PC-9 (cell line): ENCODE measurements at regions not wholly inside any gene's neighbourhood (a gene's known extent, or its start where the extent isn't known, plus 50 kb on each side); places are given as distances from the start of the nearest gene placed in this dataset.

Source experiments
- BruUV-seq: library from RNA; stranded (reverse); fragments of 400-500 nt; replicated peaks from 2 replicates; lab custom pipeline; 2021; lab: Mats Ljungman, UMichigan
- CTCF ChIA-PET: fragments of 300-600 bp; sonication (Branson Sonifier 250); formaldehyde crosslinking; loops from one replicate; lab custom pipeline; 2022; ENCODE audit warnings: antibody characterized with exemption; lab: Charles Lee
- POLR2A ChIA-PET: fragments of 300-600 bp; sonication (Branson Sonifier 250); formaldehyde crosslinking; loops from one replicate; lab custom pipeline; 2022; ENCODE audit warnings: antibody characterized with exemption; ENCODE audit not compliant: unreplicated experiment; lab: Charles Lee
- DNase-seq, 2 experiments: peaks; one replicate each; pipeline versions ENCODE4 v3.0.0 to v3.0.0-alpha.2; 2015 to 2022; ENCODE audit warnings: mixed read lengths in 1 of 2
- H2AFZ ChIP-seq: fragments of 200-600 bp; sonication (generic); 2 replicates; pipeline ENCODE4 v1.8.1; 2017; ENCODE audit warnings: antibody characterized with exemption
- H3F3A ChIP-seq: fragments of 200-600 bp; sonication (generic); 2 replicates; pipeline ENCODE4 v1.8.1; 2017; ENCODE audit warnings: antibody characterized with exemption, mild to moderate bottlenecking, low read depth; ENCODE audit not compliant: insufficient read depth
- H3K27ac ChIP-seq: fragments of 200-600 bp; sonication (generic); 2 replicates; pipeline ENCODE4 v1.6.1; 2016; ENCODE audit warnings: mixed run types
- H3K27me3 ChIP-seq: fragments of 200-600 bp; sonication (generic); 2 replicates; pipeline ENCODE4 v1.6.1; 2016; ENCODE audit warnings: low read depth, mixed run types; ENCODE audit not compliant: insufficient read depth
- H3K36me3 ChIP-seq: fragments of 200-600 bp; sonication (generic); 2 replicates; pipeline ENCODE4 v1.6.1; 2016; ENCODE audit warnings: low read depth, mixed run types
- H3K4me1 ChIP-seq: fragments of 200-600 bp; sonication (generic); replicated peaks from 2 replicates; pipeline ENCODE4 v1.6.1; 2016; ENCODE audit warnings: mixed run types; ENCODE audit not compliant: insufficient read depth
- H3K4me2 ChIP-seq: fragments of 200-600 bp; sonication (generic); 2 replicates; pipeline ENCODE4 v1.6.1; 2017; ENCODE audit warnings: mixed run types
- H3K4me3 ChIP-seq: fragments of 200-600 bp; sonication (generic); 2 replicates; pipeline ENCODE4 v1.6.1; 2016; ENCODE audit warnings: mixed run types
- H3K79me2 ChIP-seq: fragments of 200-600 bp; sonication (generic); 2 replicates; pipeline ENCODE4 v1.6.1; 2017; ENCODE audit warnings: low read depth, mixed run types
- H3K9me2 ChIP-seq: fragments of 200-600 bp; sonication (generic); 2 replicates; pipeline ENCODE4 v1.8.1; 2017; ENCODE audit warnings: mild to moderate bottlenecking; ENCODE audit not compliant: insufficient read depth
- H3K9me3 ChIP-seq: fragments of 200-600 bp; sonication (generic); 2 replicates; pipeline ENCODE4 v1.8.1; 2016; ENCODE audit warnings: low read depth; ENCODE audit not compliant: insufficient read depth
- H4K20me1 ChIP-seq: fragments of 200-600 bp; sonication (generic); 2 replicates; pipeline ENCODE4 v1.8.1; 2017; ENCODE audit not compliant: insufficient read depth
- EZH2 ChIP-seq: fragments of 200-600 bp; sonication (generic); IDR thresholded peaks from 2 replicates; pipeline ENCODE4 v1.8.0; 2017; ENCODE audit warnings: antibody characterized with exemption, low read depth
- intact Hi-C: fragments of 100-400 bp; cut with micrococcal nuclease; formaldehyde crosslinking; loops from one replicate; pipeline ENCODE4 v1.10.0; 2022; ENCODE audit not compliant: unreplicated experiment
- TF ChIP-seq, protein P1 (sequence below): fragments of 200-600 bp; sonication (generic); conservative IDR thresholded peaks from 2 replicates; pipeline ENCODE4 v1.6.1; 2017; ENCODE audit warnings: mixed run types, antibody characterized with exemption, mild to moderate bottlenecking, moderate library complexity

DNA sequence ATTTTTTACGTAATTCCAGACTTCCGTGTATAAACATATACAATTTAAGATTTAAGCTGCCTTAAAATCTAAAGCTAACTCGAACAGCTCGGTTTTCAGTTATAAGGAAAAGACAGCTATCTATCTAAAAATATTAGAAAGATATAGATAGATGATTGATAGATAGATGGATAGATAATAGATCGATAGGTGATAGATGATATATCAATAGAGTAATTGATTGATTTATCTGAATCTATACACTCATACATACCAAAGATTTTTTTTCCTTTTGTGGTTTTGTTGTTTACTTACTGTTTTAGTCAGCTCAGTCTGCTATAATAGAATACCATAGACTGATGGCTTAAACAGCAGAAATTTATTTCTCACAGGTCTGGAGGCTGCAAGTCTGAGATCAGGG is 278.5 kb upstream of the PLD5 start:
- TF ChIP-seq, protein P1, sequence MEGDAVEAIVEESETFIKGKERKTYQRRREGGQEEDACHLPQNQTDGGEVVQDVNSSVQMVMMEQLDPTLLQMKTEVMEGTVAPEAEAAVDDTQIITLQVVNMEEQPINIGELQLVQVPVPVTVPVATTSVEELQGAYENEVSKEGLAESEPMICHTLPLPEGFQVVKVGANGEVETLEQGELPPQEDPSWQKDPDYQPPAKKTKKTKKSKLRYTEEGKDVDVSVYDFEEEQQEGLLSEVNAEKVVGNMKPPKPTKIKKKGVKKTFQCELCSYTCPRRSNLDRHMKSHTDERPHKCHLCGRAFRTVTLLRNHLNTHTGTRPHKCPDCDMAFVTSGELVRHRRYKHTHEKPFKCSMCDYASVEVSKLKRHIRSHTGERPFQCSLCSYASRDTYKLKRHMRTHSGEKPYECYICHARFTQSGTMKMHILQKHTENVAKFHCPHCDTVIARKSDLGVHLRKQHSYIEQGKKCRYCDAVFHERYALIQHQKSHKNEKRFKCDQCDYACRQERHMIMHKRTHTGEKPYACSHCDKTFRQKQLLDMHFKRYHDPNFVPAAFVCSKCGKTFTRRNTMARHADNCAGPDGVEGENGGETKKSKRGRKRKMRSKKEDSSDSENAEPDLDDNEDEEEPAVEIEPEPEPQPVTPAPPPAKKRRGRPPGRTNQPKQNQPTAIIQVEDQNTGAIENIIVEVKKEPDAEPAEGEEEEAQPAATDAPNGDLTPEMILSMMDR: no peak
- no peak for TF ChIP-seq EZH2
- no peak overlapping the region for H3K4me2 ChIP-seq
- H3K9me2 ChIP-seq: no peaks in the 10 kb centered on the region
- H3F3A ChIP-seq: no peaks in the 10 kb centered on the region
- no peaks in the 10 kb centered on the region for H3K9me3 ChIP-seq
- no peak overlapping the region for H2AFZ ChIP-seq
- POLR2A ChIA-PET: no interaction called here
- H3K27me3 ChIP-seq: 0 out of 2 replicates have a peak, but pooled peaks cover 2% of the 10 kb centered on the region
- no peaks in the 10 kb centered on the region for H4K20me1 ChIP-seq
- CTCF ChIA-PET: no interaction called here
- H3K79me2 ChIP-seq: no peaks in the 10 kb centered on the region
- no peaks in the 10 kb centered on the region for H3K4me1 ChIP-seq
- H3K27ac ChIP-seq: no peak overlapping the region
- DNase-seq: no peak
- no peak overlapping the region for H3K4me3 ChIP-seq
- no TSS peak for BruUV-seq
- no peaks in the 10 kb centered on the region for H3K36me3 ChIP-seq
- intact Hi-C loops: no loop called here

DNA sequence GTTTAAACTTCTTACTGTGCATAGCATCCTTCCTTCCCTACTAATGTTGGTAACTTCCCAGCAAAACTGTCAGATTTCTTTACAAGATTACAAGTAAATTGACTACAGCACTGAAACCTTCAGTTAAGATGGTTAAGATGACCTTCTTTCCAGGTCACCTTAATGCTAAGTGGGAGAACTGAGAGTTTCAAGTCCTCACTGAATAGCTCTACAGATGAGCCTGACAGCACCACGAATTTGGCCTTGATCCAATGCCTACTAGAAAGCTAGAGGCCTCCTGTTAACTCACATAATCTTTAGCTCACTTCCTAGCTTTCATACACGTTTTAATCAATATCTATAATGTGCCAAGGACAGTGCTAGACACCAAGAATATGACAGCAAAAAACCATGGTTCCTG is 276.0 kb upstream of the PLD5 start:
- Histone ChIP-seq H3K79me2 (no peaks in the 10 kb centered on the region), H3K36me3 (no peaks in the 10 kb centered on the region), H4K20me1 (no peaks in the 10 kb centered on the region), H3K9me2 (no peaks in the 10 kb centered on the region), H2AFZ (no peak overlapping the region), H3K27me3 (no peaks in the 10 kb centered on the region), H3K4me1 (no peaks in the 10 kb centered on the region), H3F3A (no peaks in the 10 kb centered on the region), H3K9me3 (no peaks in the 10 kb centered on the region), H3K4me3 (no peak overlapping the region), H3K27ac (no peak overlapping the region), H3K4me2 (no peak overlapping the region)
- CTCF ChIA-PET: no interaction called here
- POLR2A ChIA-PET: no interaction called here
- intact Hi-C loops: no loop called here
- no TSS peak for BruUV-seq
- no peak for DNase-seq
- TF ChIP-seq EZH2: no peak
- TF ChIP-seq, protein P1: no peak

DNA sequence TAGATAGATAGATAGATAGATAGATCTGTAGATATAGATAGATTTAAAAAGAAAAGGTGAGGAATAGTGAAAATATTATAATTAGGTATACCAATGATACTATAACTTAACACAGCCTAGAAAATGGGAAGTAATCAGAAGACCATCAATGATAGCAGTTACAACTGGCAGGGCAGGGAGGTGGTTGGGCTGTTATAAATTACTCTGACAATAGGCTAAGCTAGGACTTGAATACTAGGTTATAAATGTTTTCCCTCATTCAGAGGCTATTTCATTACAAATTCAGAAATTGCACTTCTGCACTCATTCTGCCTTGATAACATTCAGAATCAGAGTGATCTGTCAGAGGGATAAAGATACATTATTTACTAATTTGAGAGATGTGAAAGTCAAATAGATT is 273.4 kb upstream of the PLD5 start:
- Histone ChIP-seq H2AFZ (no peak overlapping the region), H3K4me1 (no peaks in the 10 kb centered on the region), H3K9me3 (no peaks in the 10 kb centered on the region), H3F3A (no peaks in the 10 kb centered on the region), H4K20me1 (no peaks in the 10 kb centered on the region), H3K79me2 (no peaks in the 10 kb centered on the region), H3K4me3 (no peak overlapping the region), H3K36me3 (no peaks in the 10 kb centered on the region), H3K9me2 (no peaks in the 10 kb centered on the region), H3K27me3 (no peaks in the 10 kb centered on the region), H3K4me2 (no peak overlapping the region), H3K27ac (no peak overlapping the region)
- TF ChIP-seq, protein P1: no peak
- no peak for TF ChIP-seq EZH2
- no TSS peak for BruUV-seq
- intact Hi-C loops: no loop called here
- CTCF ChIA-PET: no interaction called here
- POLR2A ChIA-PET: no interaction called here
- DNase-seq: no peak
